IPS-15b (cell line): ENCODE measurements at regions not wholly inside any gene's neighbourhood (a gene's known extent, or its start where the extent isn't known, plus 50 kb on each side); places are given as distances from the start of the nearest gene placed in this dataset.

Experiments
- H3K27me3 ChIP-seq: one replicate; pipeline ENCODE4 v1.6.1; 2013; ENCODE audit warnings: low read length; ENCODE audit not compliant: control insufficient read depth, insufficient read depth
- H3K36me3 ChIP-seq: one replicate; pipeline ENCODE4 v1.6.1; 2013; ENCODE audit warnings: low read length; ENCODE audit not compliant: control insufficient read depth, insufficient read depth
- H3K4me1 ChIP-seq: one replicate; pipeline ENCODE4 v1.6.1; 2013; ENCODE audit warnings: mild to moderate bottlenecking, low read length; ENCODE audit not compliant: control insufficient read depth, insufficient read depth
- H3K4me3 ChIP-seq: one replicate; pipeline ENCODE4 v1.5.1; 2013; ENCODE audit warnings: low read depth, low read length
- H3K9ac ChIP-seq: one replicate; pipeline ENCODE4 v1.6.1; 2013; ENCODE audit warnings: low read depth, mild to moderate bottlenecking, low read length
- H3K9me3 ChIP-seq: one replicate; pipeline ENCODE4 v1.6.1; 2013; ENCODE audit warnings: mild to moderate bottlenecking, low read length; ENCODE audit not compliant: control insufficient read depth, insufficient read depth

- H3K4me3 ChIP-seq = no peak overlapping the region
- no peak overlapping the region for H3K9ac ChIP-seq
- H3K9me3 ChIP-seq = no peaks in the 10 kb centered on the region
- no peaks in the 10 kb centered on the region for H3K27me3 ChIP-seq
- H3K36me3 ChIP-seq = no peaks in the 10 kb centered on the region
- H3K4me1 ChIP-seq = no peaks in the 10 kb centered on the region
Measured at GRCh38 chr2:193946806-193947205, 1710.2 kb upstream of the SLC39A10 start.

- H3K27me3 ChIP-seq = no peaks in the 10 kb centered on the region
- H3K36me3 ChIP-seq = no peaks in the 10 kb centered on the region
- no peak overlapping the region for H3K4me3 ChIP-seq
- no peaks in the 10 kb centered on the region for H3K4me1 ChIP-seq
- H3K9ac ChIP-seq = no peak overlapping the region
- H3K9me3 ChIP-seq = no peaks in the 10 kb centered on the region
Measured at GRCh38 chr2:193943406-193943960, 1713.5 kb upstream of the SLC39A10 start.

- Histone ChIP-seq H3K4me1 (no peaks in the 10 kb centered on the region), H3K4me3 (no peak overlapping the region), H3K9me3 (no peaks in the 10 kb centered on the region), H3K9ac (no peak overlapping the region), H3K27me3 (no peaks in the 10 kb centered on the region), H3K36me3 (no peaks in the 10 kb centered on the region)
Measured at GRCh38 chr2:193935114-193935513, 1721.9 kb upstream of the SLC39A10 start.

GRCh38 chr2:193929131-193929530 is 1727.9 kb upstream of the SLC39A10 start:
- H3K27me3 ChIP-seq = no peaks in the 10 kb centered on the region
- no peaks in the 10 kb centered on the region for H3K4me1 ChIP-seq
- H3K9ac ChIP-seq = no peak overlapping the region
- H3K9me3 ChIP-seq = no peaks in the 10 kb centered on the region
- H3K4me3 ChIP-seq = no peak overlapping the region
- no peaks in the 10 kb centered on the region for H3K36me3 ChIP-seq

GRCh38 chr2:193907561-193907960 is 1712.8 kb upstream of the TMEFF2 start:
- no peaks in the 10 kb centered on the region for H3K27me3 ChIP-seq
- H3K36me3 ChIP-seq = no peaks in the 10 kb centered on the region
- H3K9ac ChIP-seq = no peak overlapping the region
- H3K4me3 ChIP-seq = no peak overlapping the region
- no peaks in the 10 kb centered on the region for H3K4me1 ChIP-seq
- no peaks in the 10 kb centered on the region for H3K9me3 ChIP-seq

- Histone ChIP-seq H3K27me3 (no peaks in the 10 kb centered on the region), H3K9ac (no peak overlapping the region), H3K4me1 (no peaks in the 10 kb centered on the region), H3K36me3 (no peaks in the 10 kb centered on the region), H3K9me3 (no peaks in the 10 kb centered on the region), H3K4me3 (no peak overlapping the region)
Measured at GRCh38 chr2:193900292-193900691, 1705.6 kb upstream of the TMEFF2 start.

GRCh38 chr2:193895226-193895625 is 1700.5 kb upstream of the TMEFF2 start:
- H3K9ac ChIP-seq = no peak overlapping the region
- H3K27me3 ChIP-seq = no peaks in the 10 kb centered on the region
- H3K36me3 ChIP-seq = no peaks in the 10 kb centered on the region
- no peak overlapping the region for H3K4me3 ChIP-seq
- H3K9me3 ChIP-seq = no peaks in the 10 kb centered on the region
- no peaks in the 10 kb centered on the region for H3K4me1 ChIP-seq

GRCh38 chr2:193894081-193894480 is 1699.3 kb upstream of the TMEFF2 start:
- Histone ChIP-seq H3K4me3 (no peak overlapping the region), H3K9me3 (no peaks in the 10 kb centered on the region), H3K27me3 (no peaks in the 10 kb centered on the region), H3K9ac (no peak overlapping the region), H3K4me1 (no peaks in the 10 kb centered on the region), H3K36me3 (no peaks in the 10 kb centered on the region)

- Histone ChIP-seq H3K4me1 (no peaks in the 10 kb centered on the region), H3K27me3 (no peaks in the 10 kb centered on the region), H3K36me3 (no peaks in the 10 kb centered on the region), H3K9ac (no peak overlapping the region), H3K9me3 (no peaks in the 10 kb centered on the region), H3K4me3 (no peak overlapping the region)
Measured at GRCh38 chr2:193891023-193891422, 1696.3 kb upstream of the TMEFF2 start.

- Histone ChIP-seq H3K4me1 (no peaks in the 10 kb centered on the region), H3K4me3 (no peak overlapping the region), H3K9me3 (no peaks in the 10 kb centered on the region), H3K27me3 (no peaks in the 10 kb centered on the region), H3K36me3 (no peaks in the 10 kb centered on the region), H3K9ac (no peak overlapping the region)
Measured at GRCh38 chr2:193885419-193885818, 1690.7 kb upstream of the TMEFF2 start.

- no peaks in the 10 kb centered on the region for H3K27me3 ChIP-seq
- H3K36me3 ChIP-seq = no peaks in the 10 kb centered on the region
- no peak overlapping the region for H3K4me3 ChIP-seq
- no peaks in the 10 kb centered on the region for H3K4me1 ChIP-seq
- no peak overlapping the region for H3K9ac ChIP-seq
- no peaks in the 10 kb centered on the region for H3K9me3 ChIP-seq
Measured at GRCh38 chr2:193883820-193884219, 1689.1 kb upstream of the TMEFF2 start.

- Histone ChIP-seq H3K4me3 (no peak overlapping the region), H3K27me3 (no peaks in the 10 kb centered on the region), H3K9ac (no peak overlapping the region), H3K4me1 (no peaks in the 10 kb centered on the region), H3K36me3 (no peaks in the 10 kb centered on the region), H3K9me3 (no peaks in the 10 kb centered on the region)
Measured at GRCh38 chr2:193876980-193877379, 1682.2 kb upstream of the TMEFF2 start.
